IMR-90 (cell line): ENCODE measurements at regions not wholly inside any gene's neighbourhood (a gene's known extent, or its start where the extent isn't known, plus 50 kb on each side); places are given as distances from the start of the nearest gene placed in this dataset.

Experiments
- ATAC-seq: fragments of 200-7000 bp; cut with Tn5 transposase; 2 replicates; pipeline ENCODE4 v1.9.1; 2020; ENCODE audit warnings: low read depth, mild to moderate bottlenecking, moderate library complexity
- BruUV-seq: library from RNA; stranded (reverse); fragments of 400-500 nt; replicated peaks from 2 replicates; lab custom pipeline; 2021; lab: Mats Ljungman, UMichigan
- CTCF ChIA-PET: fragments of 300-600 bp; formaldehyde crosslinking; extraction: SDS; loops from one replicate; lab custom pipeline; 2021; ENCODE audit warnings: antibody characterized with exemption; lab: Yijun Ruan, JAX
- POLR2A ChIA-PET: fragments of 300-600 bp; sonication (Branson Sonifier 250); formaldehyde crosslinking; loops from one replicate; lab custom pipeline; 2022; ENCODE audit warnings: antibody characterized with exemption; ENCODE audit not compliant: unreplicated experiment; lab: Charles Lee
- DNase-seq: peaks from one replicate; pipeline ENCODE4 v3.0.0; 2013
- H2AFZ ChIP-seq: replicated peaks from 2 replicates; pipeline ENCODE3; 2013; ENCODE audit warnings: low read length, mild to moderate bottlenecking; ENCODE audit not compliant: poor library complexity
- H2AK5ac ChIP-seq: 2 replicates; pipeline ENCODE4 v1.6.1; 2013; ENCODE audit warnings: low read depth, low read length, inconsistent platforms
- H2AK9ac ChIP-seq: replicated peaks from 2 replicates; pipeline ENCODE3; 2013; ENCODE audit warnings: mild to moderate bottlenecking, low read depth, low read length, moderate library complexity; ENCODE audit not compliant: poor library complexity
- H2BK120ac ChIP-seq: 2 replicates; pipeline ENCODE4 v1.6.1; 2013; ENCODE audit warnings: low read depth, low read length, inconsistent platforms
- H2BK15ac ChIP-seq: 3 replicates; pipeline ENCODE4 v1.6.1; 2013; ENCODE audit warnings: low read depth, low read length, inconsistent platforms
- H2BK20ac ChIP-seq: 2 replicates; pipeline ENCODE4 v1.6.1; 2013; ENCODE audit warnings: low read depth, mild to moderate bottlenecking, inconsistent platforms, low read length, moderate library complexity
- H2BK5ac ChIP-seq: 2 replicates; pipeline ENCODE4 v1.6.1; 2013; ENCODE audit warnings: mild to moderate bottlenecking, low read depth, low read length, inconsistent platforms; ENCODE audit not compliant: poor library complexity, severe bottlenecking
- H3K14ac ChIP-seq: replicated peaks from 2 replicates; pipeline ENCODE4 v1.6.1; 2013; ENCODE audit warnings: low read depth, low read length, inconsistent platforms
- H3K18ac ChIP-seq: 2 replicates; pipeline ENCODE4 v1.6.1; 2013; ENCODE audit warnings: low read depth, low read length, control low read depth
- H3K23ac ChIP-seq: 2 replicates; pipeline ENCODE4 v1.6.1; 2013; ENCODE audit warnings: low read depth, low read length, inconsistent platforms
- H3K27ac ChIP-seq: 2 replicates; pipeline ENCODE4 v1.5.1; 2013; ENCODE audit warnings: mild to moderate bottlenecking, control low read depth, low read length; ENCODE audit not compliant: insufficient read depth
- H3K27me3 ChIP-seq: 2 replicates; pipeline ENCODE4 v1.6.1; 2013; ENCODE audit warnings: low read length; ENCODE audit not compliant: control insufficient read depth, insufficient read depth
- H3K36me3 ChIP-seq: 2 replicates; pipeline ENCODE4 v1.6.1; 2013; ENCODE audit warnings: low read length, mixed read lengths; ENCODE audit not compliant: control insufficient read depth, insufficient read depth
- H3K4ac ChIP-seq: 2 replicates; pipeline ENCODE4 v1.6.1; 2013; ENCODE audit warnings: low read depth, low read length, inconsistent platforms
- H3K4me1 ChIP-seq: 2 replicates; pipeline ENCODE4 v1.6.1; 2013; ENCODE audit warnings: low read length, mixed read lengths; ENCODE audit not compliant: control insufficient read depth, insufficient read depth
- H3K4me2 ChIP-seq: 2 replicates; pipeline ENCODE4 v1.6.1; 2013; ENCODE audit warnings: low read depth, mild to moderate bottlenecking, control low read depth, low read length, moderate library complexity
- H3K4me3 ChIP-seq: 2 replicates; pipeline ENCODE4 v1.5.1; 2013; ENCODE audit warnings: low read depth, mild to moderate bottlenecking, control low read depth, low read length, moderate library complexity; ENCODE audit not compliant: insufficient read depth
- H3K56ac ChIP-seq: 2 replicates; pipeline ENCODE4 v1.6.1; 2013; ENCODE audit warnings: low read length, inconsistent platforms; ENCODE audit not compliant: insufficient read depth; ENCODE audit errors: extremely low read depth
- H3K79me1 ChIP-seq, 2 experiments: 2 replicates each; pipeline ENCODE4 v1.6.1; 2013; ENCODE audit warnings: low read length in 2 of 2, inconsistent platforms in 1 of 2, low read depth in 1 of 2
- H3K9ac ChIP-seq: 2 replicates; pipeline ENCODE4 v1.6.1; 2013; ENCODE audit warnings: low read depth, low read length, control low read depth
- H3K9me1 ChIP-seq: 2 replicates; pipeline ENCODE4 v1.6.1; 2013; ENCODE audit warnings: low read length, inconsistent platforms; ENCODE audit not compliant: insufficient read depth
- H3K9me3 ChIP-seq: 2 replicates; pipeline ENCODE4 v1.6.1; 2013; ENCODE audit warnings: low read length; ENCODE audit not compliant: control insufficient read depth, insufficient read depth
- H4K20me1 ChIP-seq: 2 replicates; pipeline ENCODE4 v1.6.1; 2013; ENCODE audit warnings: low read length, inconsistent platforms; ENCODE audit not compliant: insufficient read depth
- H4K5ac ChIP-seq: 2 replicates; pipeline ENCODE4 v1.6.1; 2013; ENCODE audit warnings: mild to moderate bottlenecking, low read depth, low read length, control low read depth
- H4K8ac ChIP-seq, 2 experiments: 2 replicates each; pipeline ENCODE4 v1.6.1; 2013; ENCODE audit warnings: low read depth in 2 of 2, low read length in 2 of 2, control low read depth in 1 of 2, inconsistent platforms in 1 of 2
- H4K91ac ChIP-seq: 2 replicates; pipeline ENCODE4 v1.6.1; 2013; ENCODE audit warnings: low read depth, low read length, inconsistent platforms; ENCODE audit not compliant: insufficient read depth
- CEBPB ChIP-seq: IDR thresholded peaks from 2 replicates; pipeline ENCODE4 v1.6.1; 2012; ENCODE audit warnings: low read depth, low read length, improper control_type of control experiment
- MAFK ChIP-seq: IDR thresholded peaks from 2 replicates; pipeline ENCODE4 v1.6.1; 2012; ENCODE audit warnings: low read depth, low read length, improper control_type of control experiment
- MAZ ChIP-seq: IDR thresholded peaks from 2 replicates; pipeline ENCODE4 v1.6.1; 2012; ENCODE audit warnings: low read depth, mild to moderate bottlenecking, low read length, improper control_type of control experiment, moderate library complexity, borderline replicate concordance
- POLR2A ChIP-seq: IDR thresholded peaks from 2 replicates; pipeline ENCODE4 v1.6.1; 2012; ENCODE audit warnings: mild to moderate bottlenecking, low read depth, low read length
- WGBS, 2 experiments: methylation state at CpG; one replicate each; pipeline versions ENCODE4 v1.1.5 to v1.1.7; 2013; ENCODE audit warnings: missing lambda C conversion rate in 2 of 2; ENCODE audit not compliant: insufficient read length in 1 of 2; ENCODE audit errors: extremely low coverage in 2 of 2; 5-methylcytosine and 5-hydroxymethylcytosine counted together
- dilution Hi-C: fragments of 300-500 bp; cut with HindIII; formaldehyde crosslinking; loops from one replicate; pipeline ENCODE4 v1.14.3; 2018; ENCODE audit warnings: low sequenced_read_pairs; ENCODE audit not compliant: unreplicated experiment
- in situ Hi-C: fragments of 300-500 bp; cut with MboI; formaldehyde crosslinking; loops from 3 replicates; pipeline ENCODE4 v1.14.3; 2019; ENCODE audit warnings: low sequenced_read_pairs, inconsistent platforms, mixed read lengths
- intact Hi-C: fragments of 100-400 bp; cut with micrococcal nuclease; formaldehyde crosslinking; loops from 2 replicates; pipeline ENCODE4 v1.10.0; 2022
- TF ChIP-seq, protein P1 (sequence below): fragments of 150-350 bp; IDR thresholded peaks from 2 replicates; pipeline ENCODE4 v1.6.1; 2016; ENCODE audit warnings: low read depth, mild to moderate bottlenecking, low read length, moderate library complexity, borderline replicate concordance

- dilution Hi-C loops (no loop called here), in situ Hi-C loops (loop anchor here (25.0 kb wide), 1 partner anchor 379 kb away; no protein-coding TSS in a partner anchor)
- CTCF ChIA-PET, result interaction anchor here (1.2 kb wide), 1 partner anchor 9 kb away, joined by 11 read pairs; no protein-coding TSS in a partner anchor
These were observed 141.1 kb downstream of the FBXO4 start for GRCh38 chr5:42066131-42066530.

More at GRCh38 chr5:42066131-42066530, 141.1 kb downstream of the FBXO4 start:
- Histone ChIP-seq H2AFZ (no peak overlapping the region), H2AK9ac (no peak overlapping the region), H3K4me1 (no peaks in the 10 kb centered on the region), H3K4me3 (no peak overlapping the region), H4K91ac (no peak overlapping the region), H2BK20ac (no peak overlapping the region), H2BK120ac (no peak overlapping the region), H3K36me3 (no peaks in the 10 kb centered on the region), H3K9me3 (no peaks in the 10 kb centered on the region), H3K27ac (no peak overlapping the region), H4K20me1 (no peaks in the 10 kb centered on the region), H3K23ac (no peak overlapping the region), H4K8ac (no peak overlapping the region), H3K4me2 (no peak overlapping the region), H3K9me1 (no peaks in the 10 kb centered on the region), H3K14ac (no peak overlapping the region), H2BK15ac (no peak overlapping the region), H2BK5ac (no peak overlapping the region), H3K9ac (no peak overlapping the region), H3K4ac (no peak overlapping the region), H3K18ac (no peak overlapping the region), H3K56ac (no peak overlapping the region), H2AK5ac (no peak overlapping the region), H3K27me3 (no peaks in the 10 kb centered on the region), H3K79me1 (no peaks in the 10 kb centered on the region), H4K5ac (no peak overlapping the region)
- ATAC-seq (no peak), DNase-seq (no peak)
- WGBS, 2 experiments, result no CpG with 5 or more reads among the region's 3 CpGs
- TF ChIP-seq, protein P1, sequence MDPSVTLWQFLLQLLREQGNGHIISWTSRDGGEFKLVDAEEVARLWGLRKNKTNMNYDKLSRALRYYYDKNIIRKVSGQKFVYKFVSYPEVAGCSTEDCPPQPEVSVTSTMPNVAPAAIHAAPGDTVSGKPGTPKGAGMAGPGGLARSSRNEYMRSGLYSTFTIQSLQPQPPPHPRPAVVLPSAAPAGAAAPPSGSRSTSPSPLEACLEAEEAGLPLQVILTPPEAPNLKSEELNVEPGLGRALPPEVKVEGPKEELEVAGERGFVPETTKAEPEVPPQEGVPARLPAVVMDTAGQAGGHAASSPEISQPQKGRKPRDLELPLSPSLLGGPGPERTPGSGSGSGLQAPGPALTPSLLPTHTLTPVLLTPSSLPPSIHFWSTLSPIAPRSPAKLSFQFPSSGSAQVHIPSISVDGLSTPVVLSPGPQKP, result no peak
- TF ChIP-seq MAZ (no peak), MAFK (no peak), CEBPB (no peak), POLR2A (no peak)
- POLR2A ChIA-PET, result no interaction called here
- BruUV-seq, result no TSS peak
- intact Hi-C loops, result no loop called here
